ENCODE measurements at regions not wholly inside any gene's neighbourhood (a gene's known extent, or its start where the extent isn't known, plus 50 kb on each side); places are given as distances from the start of the nearest gene placed in this dataset.

- no peak for TF ChIP-seq CTCF (IDR thresholded peaks at IDR 0.05)
- H3K27me3 ChIP-seq: no peaks in the 10 kb centered on the region
- no peak overlapping the region for H3K27ac ChIP-seq
- no peaks in the 10 kb centered on the region for H3K36me3 ChIP-seq
- no peak overlapping the region for H3K4me3 ChIP-seq
- H3K4me1 ChIP-seq: no peaks in the 10 kb centered on the region
- DNase-seq (ENCODE audit: low spot score): no peak
- no peaks in the 10 kb centered on the region for H3K9me3 ChIP-seq
These were observed 147.1 kb upstream of the RPL34 start for GRCh38 chr4:108473163-108473720.

GRCh38 chr4:108466936-108467902 is 153.2 kb upstream of the RPL34 start:
- H3K4me3 ChIP-seq: no peak overlapping the region
- no peak for TF ChIP-seq CTCF (IDR thresholded peaks at IDR 0.05)
- no peak overlapping the region for H3K27ac ChIP-seq
- no peaks in the 10 kb centered on the region for H3K27me3 ChIP-seq
- H3K36me3 ChIP-seq: no peaks in the 10 kb centered on the region
- H3K4me1 ChIP-seq: no peaks in the 10 kb centered on the region
- no peaks in the 10 kb centered on the region for H3K9me3 ChIP-seq
- no peak for DNase-seq (ENCODE audit: low spot score)

- no peak overlapping the region for H3K4me3 ChIP-seq
- no peak for DNase-seq (ENCODE audit: low spot score)
- H3K27ac ChIP-seq: no peak overlapping the region
- H3K4me1 ChIP-seq: no peaks in the 10 kb centered on the region
- no peaks in the 10 kb centered on the region for H3K9me3 ChIP-seq
- no peak for TF ChIP-seq CTCF (IDR thresholded peaks at IDR 0.05)
- H3K27me3 ChIP-seq: no peaks in the 10 kb centered on the region
- H3K36me3 ChIP-seq: no peaks in the 10 kb centered on the region
These were observed 154.4 kb upstream of the RPL34 start for GRCh38 chr4:108465886-108466500.

- Histone ChIP-seq H3K27ac (no peak overlapping the region), H3K36me3 (no peaks in the 10 kb centered on the region), H3K27me3 (no peaks in the 10 kb centered on the region), H3K4me3 (no peak overlapping the region), H3K9me3 (no peaks in the 10 kb centered on the region), H3K4me1 (no peaks in the 10 kb centered on the region)
- no peak for DNase-seq (ENCODE audit: low spot score)
- TF ChIP-seq CTCF (IDR thresholded peaks at IDR 0.05): no peak
These were observed 161.7 kb upstream of the RPL34 start for GRCh38 chr4:108458681-108459080.

- no peaks in the 10 kb centered on the region for H3K4me1 ChIP-seq
- H3K27me3 ChIP-seq: no peaks in the 10 kb centered on the region
- H3K36me3 ChIP-seq: no peaks in the 10 kb centered on the region
- DNase-seq (ENCODE audit: low spot score): no peak
- H3K9me3 ChIP-seq: no peaks in the 10 kb centered on the region
- H3K27ac ChIP-seq: no peak overlapping the region
- TF ChIP-seq CTCF (IDR thresholded peaks at IDR 0.05): no peak
- H3K4me3 ChIP-seq: no peak overlapping the region
These were observed 166.1 kb upstream of the RPL34 start for GRCh38 chr4:108454227-108454626.

Measured in right atrium auricular region (tissue), 2 donors.